ENCODE measurements at regions not wholly inside any gene's neighbourhood (a gene's known extent, or its start where the extent isn't known, plus 50 kb on each side); places are given as distances from the start of the nearest gene placed in this dataset.

DNA sequence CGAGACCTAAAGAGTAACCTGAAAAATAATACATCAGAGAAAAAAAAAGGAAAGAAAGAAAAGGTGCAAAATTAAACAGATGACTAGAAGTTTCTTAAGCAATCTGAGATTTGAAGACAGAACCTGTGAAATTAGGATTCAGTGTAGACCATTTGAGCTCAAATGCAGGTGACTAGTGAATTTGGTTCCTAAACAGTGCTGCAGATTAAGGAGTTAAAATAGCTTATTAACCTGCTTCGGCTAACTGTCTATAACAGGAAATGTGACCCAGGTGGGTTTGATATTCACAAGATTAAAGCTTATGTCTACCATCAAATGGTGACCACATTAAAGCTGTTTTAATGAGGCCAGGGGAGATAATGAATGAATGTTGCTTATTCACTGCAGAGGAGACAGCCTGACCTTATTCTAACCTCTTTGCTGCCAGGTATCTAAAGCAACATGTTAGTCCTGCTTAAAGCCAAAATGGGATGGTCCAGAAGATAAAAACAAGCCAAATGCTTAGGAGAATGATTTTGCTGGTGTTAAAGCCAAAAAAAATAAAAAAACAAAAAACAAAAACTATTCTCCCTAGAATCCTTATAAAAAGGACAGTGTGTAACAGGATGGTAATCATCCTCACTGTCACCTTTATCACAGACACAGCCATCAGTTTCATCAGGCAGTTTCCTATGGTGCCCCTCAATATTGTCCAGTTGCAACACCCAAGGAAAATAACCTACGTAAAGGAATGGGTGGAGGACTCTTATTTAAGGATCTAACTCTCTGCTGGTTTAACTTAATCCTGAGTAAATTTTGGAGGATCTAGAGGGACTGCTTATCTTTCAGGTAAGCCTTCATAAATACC, 769.0 kb upstream of the ZEB2 start:
- H3K4me3 Mint-ChIP-seq = no peak overlapping the region
- POLR2A ChIA-PET = no interaction called here
- no peaks in the 10 kb centered on the region for H3K36me3 Mint-ChIP-seq (ENCODE audit: low read depth)
- CTCF ChIA-PET = interaction anchor here (0.7 kb wide), 1 partner anchor 31 kb away, joined by 3 read pairs; no protein-coding TSS in a partner anchor
- ATAC-seq (ENCODE audit: poor library complexity) = no peak
- H3K9me3 Mint-ChIP-seq = no peaks in the 10 kb centered on the region
- DNase-seq = no peak
- H3K27ac ChIP-seq (ENCODE audit: low read depth in 1 of 2, low read length in 2 of 2) = no peak overlapping the region
- H3K4me1 Mint-ChIP-seq (ENCODE audit: low read depth) = no peaks in the 10 kb centered on the region
- H3K36me3 ChIP-seq (ENCODE audit: insufficient read depth, low read length) = no peaks in the 10 kb centered on the region
- no peak overlapping the region for H3K27ac Mint-ChIP-seq
- no peaks in the 10 kb centered on the region for H3K27me3 ChIP-seq (ENCODE audit: control insufficient read depth in 1 of 2, insufficient read depth in 2 of 2, low read length in 2 of 2)
- no peaks in the 10 kb centered on the region for H3K9me3 ChIP-seq (ENCODE audit: control insufficient read depth in 1 of 2, insufficient read depth in 1 of 2, low read length in 2 of 2)
- intact Hi-C loops (cut with DNase I, micrococcal nuclease) = no loop called here
- TF ChIP-seq, protein P1, sequence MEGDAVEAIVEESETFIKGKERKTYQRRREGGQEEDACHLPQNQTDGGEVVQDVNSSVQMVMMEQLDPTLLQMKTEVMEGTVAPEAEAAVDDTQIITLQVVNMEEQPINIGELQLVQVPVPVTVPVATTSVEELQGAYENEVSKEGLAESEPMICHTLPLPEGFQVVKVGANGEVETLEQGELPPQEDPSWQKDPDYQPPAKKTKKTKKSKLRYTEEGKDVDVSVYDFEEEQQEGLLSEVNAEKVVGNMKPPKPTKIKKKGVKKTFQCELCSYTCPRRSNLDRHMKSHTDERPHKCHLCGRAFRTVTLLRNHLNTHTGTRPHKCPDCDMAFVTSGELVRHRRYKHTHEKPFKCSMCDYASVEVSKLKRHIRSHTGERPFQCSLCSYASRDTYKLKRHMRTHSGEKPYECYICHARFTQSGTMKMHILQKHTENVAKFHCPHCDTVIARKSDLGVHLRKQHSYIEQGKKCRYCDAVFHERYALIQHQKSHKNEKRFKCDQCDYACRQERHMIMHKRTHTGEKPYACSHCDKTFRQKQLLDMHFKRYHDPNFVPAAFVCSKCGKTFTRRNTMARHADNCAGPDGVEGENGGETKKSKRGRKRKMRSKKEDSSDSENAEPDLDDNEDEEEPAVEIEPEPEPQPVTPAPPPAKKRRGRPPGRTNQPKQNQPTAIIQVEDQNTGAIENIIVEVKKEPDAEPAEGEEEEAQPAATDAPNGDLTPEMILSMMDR (IDR thresholded peaks at IDR 0.05) = no peak
- H3K4me1 ChIP-seq (ENCODE audit: insufficient read depth, low read length) = no peaks in the 10 kb centered on the region
- H3K4me3 ChIP-seq (ENCODE audit: low read length) = no peak overlapping the region
- H3K27me3 Mint-ChIP-seq = no peaks in the 10 kb centered on the region

GRCh38 chr2:145287736-145288135, 767.8 kb upstream of the ZEB2 start:
- intact Hi-C loops (cut with DNase I, micrococcal nuclease) = no loop called here
- H3K4me3 Mint-ChIP-seq = no peak overlapping the region
- H3K27me3 Mint-ChIP-seq = no peaks in the 10 kb centered on the region
- DNase-seq (no peak), ATAC-seq (ENCODE audit: poor library complexity) (no peak)
- H3K27me3 ChIP-seq (ENCODE audit: control insufficient read depth in 1 of 2, insufficient read depth in 2 of 2, low read length in 2 of 2) = no peaks in the 10 kb centered on the region
- no peaks in the 10 kb centered on the region for H3K4me1 ChIP-seq (ENCODE audit: insufficient read depth, low read length)
- no peak overlapping the region for H3K27ac ChIP-seq (ENCODE audit: low read depth in 1 of 2, low read length in 2 of 2)
- TF ChIP-seq, protein P1 (IDR thresholded peaks at IDR 0.05) = no peak
- H3K36me3 Mint-ChIP-seq (ENCODE audit: low read depth) = no peaks in the 10 kb centered on the region
- no peaks in the 10 kb centered on the region for H3K9me3 Mint-ChIP-seq
- H3K9me3 ChIP-seq (ENCODE audit: control insufficient read depth in 1 of 2, insufficient read depth in 1 of 2, low read length in 2 of 2) = no peaks in the 10 kb centered on the region
- H3K4me1 Mint-ChIP-seq (ENCODE audit: low read depth) = no peaks in the 10 kb centered on the region
- no peak overlapping the region for H3K27ac Mint-ChIP-seq
- H3K4me3 ChIP-seq (ENCODE audit: low read length) = no peak overlapping the region
- no peaks in the 10 kb centered on the region for H3K36me3 ChIP-seq (ENCODE audit: insufficient read depth, low read length)
- ChIA-PET CTCF (no interaction called here), POLR2A (no interaction called here)

GRCh38 chr2:145286716-145287275, 766.9 kb upstream of the ZEB2 start:
- ChIA-PET CTCF (no interaction called here), POLR2A (no interaction called here)
- no peaks in the 10 kb centered on the region for H3K9me3 ChIP-seq (ENCODE audit: control insufficient read depth in 1 of 2, insufficient read depth in 1 of 2, low read length in 2 of 2)
- ATAC-seq (ENCODE audit: poor library complexity) = no peak
- Mint-ChIP-seq H3K9me3 (no peaks in the 10 kb centered on the region), H3K4me1 (ENCODE audit: low read depth) (no peaks in the 10 kb centered on the region), H3K4me3 (no peak overlapping the region), H3K27ac (no peak overlapping the region), H3K27me3 (no peaks in the 10 kb centered on the region), H3K36me3 (ENCODE audit: low read depth) (no peaks in the 10 kb centered on the region)
- no peak overlapping the region for H3K27ac ChIP-seq (ENCODE audit: low read depth in 1 of 2, low read length in 2 of 2)
- no peaks in the 10 kb centered on the region for H3K36me3 ChIP-seq (ENCODE audit: insufficient read depth, low read length)
- H3K4me1 ChIP-seq (ENCODE audit: insufficient read depth, low read length) = no peaks in the 10 kb centered on the region
- H3K27me3 ChIP-seq (ENCODE audit: control insufficient read depth in 1 of 2, insufficient read depth in 2 of 2, low read length in 2 of 2) = no peaks in the 10 kb centered on the region
- intact Hi-C loops (cut with DNase I, micrococcal nuclease) = no loop called here
- H3K4me3 ChIP-seq (ENCODE audit: low read length) = no peak overlapping the region
- DNase-seq = no peak
- TF ChIP-seq, protein P1 (IDR thresholded peaks at IDR 0.05) = no peak
